ENCODE measurements at regions not wholly inside any gene's neighbourhood (a gene's known extent, or its start where the extent isn't known, plus 50 kb on each side); places are given as distances from the start of the nearest gene placed in this dataset.

- Histone ChIP-seq H3K27me3 (ENCODE audit: insufficient read depth) (no peaks in the 10 kb centered on the region), H3K79me2 (replicated peaks; ENCODE audit: insufficient read depth) (no peaks in the 10 kb centered on the region), H3K4me1 (ENCODE audit: insufficient read depth) (no peaks in the 10 kb centered on the region), H3K9me2 (ENCODE audit: insufficient read depth) (0 out of 2 replicates have a peak, but pooled peaks cover 8% of the 10 kb centered on the region), H3K36me3 (ENCODE audit: insufficient read depth) (no peaks in the 10 kb centered on the region), H3F3A (replicated peaks; ENCODE audit: low read depth) (no peaks in the 10 kb centered on the region), H3K4me2 (no peak overlapping the region), H4K20me1 (replicated peaks; ENCODE audit: insufficient read depth) (no peaks in the 10 kb centered on the region), H3K27ac (ENCODE audit: low read depth) (no peak overlapping the region), H3K4me3 (no peak overlapping the region), H2AFZ (no peak overlapping the region; the same call in 1 of the 2 replicates)
- Mint-ChIP-seq H3K4me1 (no peaks in the 10 kb centered on the region), H3K36me3 (ENCODE audit: low read depth) (no peaks in the 10 kb centered on the region), H3K9me3 (no peaks in the 10 kb centered on the region), H3K4me3 (no peak overlapping the region), H3K27ac (no peak overlapping the region), H3K27me3 (ENCODE audit: insufficient read depth, low read depth, poor library complexity) (no peaks in the 10 kb centered on the region)
- DNase-seq (ENCODE audit: low spot score) (no peak), ATAC-seq (no peak)
- no peak for TF ChIP-seq CTCF (conservative IDR thresholded peaks at IDR 0.05; ENCODE audit: low read depth in 2 of 2)
- TF ChIP-seq, protein P1, sequence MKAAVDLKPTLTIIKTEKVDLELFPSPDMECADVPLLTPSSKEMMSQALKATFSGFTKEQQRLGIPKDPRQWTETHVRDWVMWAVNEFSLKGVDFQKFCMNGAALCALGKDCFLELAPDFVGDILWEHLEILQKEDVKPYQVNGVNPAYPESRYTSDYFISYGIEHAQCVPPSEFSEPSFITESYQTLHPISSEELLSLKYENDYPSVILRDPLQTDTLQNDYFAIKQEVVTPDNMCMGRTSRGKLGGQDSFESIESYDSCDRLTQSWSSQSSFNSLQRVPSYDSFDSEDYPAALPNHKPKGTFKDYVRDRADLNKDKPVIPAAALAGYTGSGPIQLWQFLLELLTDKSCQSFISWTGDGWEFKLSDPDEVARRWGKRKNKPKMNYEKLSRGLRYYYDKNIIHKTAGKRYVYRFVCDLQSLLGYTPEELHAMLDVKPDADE (IDR thresholded peaks at IDR 0.05) = no peak
- TF ChIP-seq ZNF114 (CRISPR knock-in tag; IDR thresholded peaks at IDR 0.05) = no peak
- TF ChIP-seq, protein P2, sequence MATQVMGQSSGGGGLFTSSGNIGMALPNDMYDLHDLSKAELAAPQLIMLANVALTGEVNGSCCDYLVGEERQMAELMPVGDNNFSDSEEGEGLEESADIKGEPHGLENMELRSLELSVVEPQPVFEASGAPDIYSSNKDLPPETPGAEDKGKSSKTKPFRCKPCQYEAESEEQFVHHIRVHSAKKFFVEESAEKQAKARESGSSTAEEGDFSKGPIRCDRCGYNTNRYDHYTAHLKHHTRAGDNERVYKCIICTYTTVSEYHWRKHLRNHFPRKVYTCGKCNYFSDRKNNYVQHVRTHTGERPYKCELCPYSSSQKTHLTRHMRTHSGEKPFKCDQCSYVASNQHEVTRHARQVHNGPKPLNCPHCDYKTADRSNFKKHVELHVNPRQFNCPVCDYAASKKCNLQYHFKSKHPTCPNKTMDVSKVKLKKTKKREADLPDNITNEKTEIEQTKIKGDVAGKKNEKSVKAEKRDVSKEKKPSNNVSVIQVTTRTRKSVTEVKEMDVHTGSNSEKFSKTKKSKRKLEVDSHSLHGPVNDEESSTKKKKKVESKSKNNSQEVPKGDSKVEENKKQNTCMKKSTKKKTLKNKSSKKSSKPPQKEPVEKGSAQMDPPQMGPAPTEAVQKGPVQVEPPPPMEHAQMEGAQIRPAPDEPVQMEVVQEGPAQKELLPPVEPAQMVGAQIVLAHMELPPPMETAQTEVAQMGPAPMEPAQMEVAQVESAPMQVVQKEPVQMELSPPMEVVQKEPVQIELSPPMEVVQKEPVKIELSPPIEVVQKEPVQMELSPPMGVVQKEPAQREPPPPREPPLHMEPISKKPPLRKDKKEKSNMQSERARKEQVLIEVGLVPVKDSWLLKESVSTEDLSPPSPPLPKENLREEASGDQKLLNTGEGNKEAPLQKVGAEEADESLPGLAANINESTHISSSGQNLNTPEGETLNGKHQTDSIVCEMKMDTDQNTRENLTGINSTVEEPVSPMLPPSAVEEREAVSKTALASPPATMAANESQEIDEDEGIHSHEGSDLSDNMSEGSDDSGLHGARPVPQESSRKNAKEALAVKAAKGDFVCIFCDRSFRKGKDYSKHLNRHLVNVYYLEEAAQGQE (IDR thresholded peaks at IDR 0.05; ENCODE audit: unreplicated experiment) = no peak
- TF ChIP-seq POLR2AphosphoS5 (IDR thresholded peaks at IDR 0.05; ENCODE audit: low read depth) = no peak
- no peak for TF ChIP-seq CREB1 (CRISPR knock-in tag; IDR thresholded peaks at IDR 0.05; ENCODE audit: low read depth)
- TF ChIP-seq ZNF331 (CRISPR knock-in tag; IDR thresholded peaks at IDR 0.05; ENCODE audit: low read depth) = no peak
- TF ChIP-seq ZNF462 (CRISPR knock-in tag; IDR thresholded peaks at IDR 0.05) = no peak
- no peak for TF ChIP-seq JUNB (IDR thresholded peaks at IDR 0.05; ENCODE audit: unreplicated experiment)
- no peak for TF ChIP-seq STAT1 (IDR thresholded peaks at IDR 0.05; ENCODE audit: unreplicated experiment)
- TF ChIP-seq EZH2phosphoT487 (IDR thresholded peaks at IDR 0.05; ENCODE audit: unreplicated experiment) = no peak
- no peak for TF ChIP-seq NANOG (IDR thresholded peaks at IDR 0.05; ENCODE audit: borderline replicate concordance)
- no peak for TF ChIP-seq EZH2 (IDR thresholded peaks at IDR 0.05; ENCODE audit: low read depth, unreplicated experiment)
These were observed 197.8 kb upstream of the NREP start for GRCh38 chr5:111954516-111955395.

All from GM23338 (cell line).